HG03354 (cell line): ENCODE measurements at regions not wholly inside any gene's neighbourhood (a gene's known extent, or its start where the extent isn't known, plus 50 kb on each side); places are given as distances from the start of the nearest gene placed in this dataset.

Experiments
- ATAC-seq: cut with Tn5 transposase; IDR thresholded peaks from one replicate; pipeline ENCODE4 v1.9.1; 2021; ENCODE audit warnings: mild to moderate bottlenecking; ENCODE audit not compliant: unreplicated experiment, poor library complexity, severe bottlenecking

DNA sequence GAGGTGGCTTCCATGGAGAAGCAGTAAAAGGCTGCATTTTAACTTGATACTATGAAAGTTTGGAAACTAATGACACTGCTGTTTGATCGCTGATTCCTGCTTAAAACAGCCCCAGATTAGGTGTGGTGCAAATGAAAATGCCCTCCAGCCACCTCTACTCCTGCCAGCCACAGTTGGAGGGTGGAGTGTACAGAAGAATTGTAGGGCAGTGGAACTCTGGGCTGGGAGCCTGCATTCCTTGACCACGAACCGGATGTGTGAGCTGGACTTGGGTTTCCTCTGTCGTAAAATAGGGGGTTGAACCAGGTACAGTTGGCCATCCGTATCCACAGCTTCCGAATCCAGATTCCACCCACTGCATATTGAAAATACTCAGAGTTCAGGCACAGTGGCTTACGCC, 84.6 kb upstream of the RFX8 start:
- ATAC-seq = no peak

DNA sequence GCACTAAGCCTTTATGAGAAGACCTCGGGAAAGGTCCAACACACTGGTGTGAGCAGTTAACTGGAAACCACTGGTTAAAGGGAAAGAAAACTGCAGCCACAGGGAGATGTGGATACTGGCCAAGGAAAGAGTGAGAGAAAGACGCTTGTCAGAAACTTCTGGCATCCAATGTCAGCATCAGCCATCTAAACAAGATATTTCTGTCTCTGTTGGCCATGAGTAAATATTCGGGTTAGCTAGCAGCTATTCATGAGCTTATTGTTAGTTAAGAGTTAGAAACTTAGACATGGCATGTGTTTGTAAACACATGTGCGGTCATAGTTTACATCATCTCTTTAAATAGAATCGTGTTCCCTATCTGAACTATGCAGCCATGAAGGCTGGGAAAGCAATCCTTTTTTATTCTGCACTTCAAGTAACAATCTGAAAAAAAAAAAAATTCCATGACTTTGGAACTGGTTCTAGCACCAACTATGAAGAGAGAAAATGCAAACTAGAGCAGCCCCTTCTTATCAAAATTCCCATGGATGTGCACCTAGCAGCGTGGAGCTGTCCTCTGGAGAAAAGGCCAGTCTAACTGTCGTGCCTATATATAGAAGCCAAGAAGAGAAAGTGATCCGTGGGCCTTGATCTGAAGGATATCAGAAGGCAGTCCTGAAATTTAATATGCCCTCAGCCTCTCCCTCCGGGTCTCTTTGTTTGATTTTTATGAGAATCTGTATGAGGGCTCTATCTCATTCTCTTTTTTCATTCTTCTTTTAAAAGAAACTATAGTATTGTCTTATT, 84.0 kb upstream of the RFX8 start:
- ATAC-seq = no peak

GRCh38 chr2:101556033-101556459, 81.1 kb upstream of the RFX8 start:
- ATAC-seq = no peak

DNA sequence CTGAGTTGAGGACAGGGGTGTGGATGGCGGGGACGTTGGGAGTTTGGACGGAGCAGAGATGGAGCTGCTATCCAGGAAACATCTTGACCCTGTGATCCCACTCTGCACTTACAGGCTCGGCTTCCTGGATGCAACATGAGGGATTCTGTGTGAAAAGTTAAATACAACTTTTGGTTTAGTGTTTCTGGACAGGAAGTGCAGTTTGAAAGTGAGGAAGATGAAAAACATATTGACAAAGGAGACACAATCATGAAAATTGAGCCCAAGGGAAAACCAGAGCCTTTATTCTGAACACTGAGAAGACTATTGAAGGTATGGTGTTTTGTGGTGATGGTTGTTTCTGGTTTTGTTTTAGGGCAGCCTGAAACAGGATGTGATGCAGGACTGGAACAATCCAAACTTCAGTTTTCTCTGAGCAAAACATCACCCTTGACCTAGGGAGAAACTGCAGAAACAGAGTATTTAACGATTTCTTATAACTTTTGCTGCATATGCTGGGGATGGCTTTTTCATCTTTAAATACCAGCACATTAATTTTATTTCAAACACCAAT, 76.5 kb upstream of the RFX8 start:
- ATAC-seq = no peak

DNA sequence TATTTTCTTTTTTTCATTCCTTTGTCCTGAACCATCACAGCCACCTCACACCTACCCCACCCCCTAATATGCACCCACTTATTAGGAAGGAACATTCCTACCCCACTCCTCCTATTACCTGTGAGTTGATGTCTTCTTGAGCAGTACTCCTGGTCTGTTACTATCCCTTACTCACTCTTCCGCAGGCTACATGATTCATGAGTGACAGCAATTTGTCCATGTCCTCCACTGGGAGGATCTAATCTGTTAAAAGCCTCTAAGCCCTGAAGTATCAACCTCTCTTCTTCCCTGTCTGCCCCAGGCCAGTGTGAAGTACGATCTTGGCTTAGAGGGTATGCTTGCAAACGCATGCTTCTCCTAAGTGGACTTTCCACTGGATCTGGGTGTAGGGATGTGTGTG, 75.6 kb upstream of the RFX8 start:
- ATAC-seq = no peak

DNA sequence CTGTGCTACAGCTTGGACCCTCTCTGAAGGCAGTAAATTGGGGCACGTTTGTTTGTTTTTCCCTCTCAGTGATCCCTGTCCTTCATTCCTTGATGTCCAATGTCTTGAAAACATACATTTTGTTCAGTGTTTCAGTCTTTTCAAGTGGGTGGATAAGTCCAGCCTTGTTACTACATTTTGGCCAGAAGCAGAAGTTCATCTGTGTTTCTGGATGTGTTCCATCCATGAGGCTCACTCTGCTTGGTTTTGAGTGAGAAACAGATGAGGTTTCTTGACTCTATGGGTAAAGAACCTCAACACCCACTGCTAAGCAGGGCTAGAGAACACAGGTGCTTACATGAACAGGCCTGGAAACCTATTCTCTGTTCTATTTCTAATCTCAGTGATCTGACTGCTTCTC, 74.5 kb upstream of the RFX8 start:
- no peak for ATAC-seq

DNA sequence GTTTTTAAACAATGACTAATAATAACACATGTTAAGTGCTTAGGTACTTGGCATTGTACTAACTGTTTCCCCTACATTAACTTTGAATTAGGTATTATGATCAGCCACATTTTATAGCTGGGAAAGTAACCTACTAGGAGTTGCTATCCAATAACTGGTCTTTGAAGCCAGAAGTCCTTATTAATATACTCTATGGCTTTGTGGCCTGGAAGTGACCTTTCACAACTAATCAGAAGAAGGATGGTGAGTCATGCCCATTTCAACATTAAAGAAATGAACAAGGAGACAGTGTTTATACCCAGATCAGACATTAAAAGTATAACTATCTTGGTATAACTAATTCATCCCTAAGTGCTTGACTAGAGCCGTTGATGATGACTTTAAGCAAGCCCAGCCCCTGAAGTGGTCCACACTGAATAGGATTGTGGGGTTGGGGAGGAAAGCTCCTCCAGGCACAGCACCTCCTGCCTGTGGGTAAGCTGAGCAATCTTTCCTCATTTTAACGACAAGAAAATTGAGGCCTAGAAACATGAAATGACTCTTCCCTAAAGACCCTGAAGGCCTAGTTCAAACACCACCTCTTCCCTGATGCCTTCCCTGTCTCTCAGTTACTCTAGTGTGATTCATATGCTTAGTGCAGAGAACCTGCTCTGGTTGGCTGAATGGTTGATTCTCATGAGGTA, 71.6 kb upstream of the RFX8 start:
- ATAC-seq = no peak

GRCh38 chr2:101545950-101546349, 71.0 kb upstream of the RFX8 start:
- no peak for ATAC-seq

DNA sequence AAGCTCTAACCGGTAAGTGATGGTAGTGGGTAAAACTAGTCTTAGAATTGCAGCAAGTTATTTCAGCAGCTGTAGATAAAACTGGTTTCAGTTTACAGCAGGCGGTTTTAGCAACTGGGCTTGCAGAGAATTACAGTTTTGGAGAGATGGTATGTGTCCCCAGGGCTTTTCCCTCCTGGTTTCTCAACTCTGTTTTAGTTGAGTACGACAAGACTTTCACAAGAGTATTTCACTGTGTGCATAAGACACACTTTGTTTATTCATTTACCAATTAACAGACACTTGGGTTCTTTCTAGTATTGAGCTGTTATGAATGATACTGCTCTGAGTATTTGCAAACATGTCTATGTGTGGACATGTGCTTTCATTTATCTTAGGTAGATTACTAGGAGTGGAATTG, 65.6 kb upstream of the RFX8 start:
- ATAC-seq = no peak

DNA sequence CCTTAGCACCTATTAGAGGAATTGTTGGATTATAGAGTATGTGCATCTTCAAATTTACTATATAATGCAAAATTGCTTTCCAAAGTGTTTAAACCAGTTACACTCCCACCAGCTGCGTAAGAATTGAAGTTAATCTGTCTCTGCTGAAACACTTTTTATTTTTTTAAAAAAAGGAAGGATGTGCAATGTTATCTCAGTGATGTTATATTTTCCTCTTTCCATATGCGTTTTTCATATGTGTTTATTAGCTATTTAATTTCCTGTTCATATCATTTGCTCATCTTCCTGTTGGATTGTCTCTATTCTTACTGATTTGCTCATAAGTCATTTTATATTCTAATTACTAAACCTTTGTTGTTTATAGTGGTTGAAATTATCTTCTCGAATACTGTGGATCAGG, 63.2 kb upstream of the RFX8 start:
- ATAC-seq = no peak

GRCh38 chr2:101534149-101534611, 59.3 kb upstream of the RFX8 start:
- no peak for ATAC-seq

GRCh38 chr2:101533561-101534148, 58.7 kb upstream of the RFX8 start:
- no peak for ATAC-seq

GRCh38 chr2:101528501-101528900, 53.6 kb upstream of the RFX8 start:
- ATAC-seq = no peak

DNA sequence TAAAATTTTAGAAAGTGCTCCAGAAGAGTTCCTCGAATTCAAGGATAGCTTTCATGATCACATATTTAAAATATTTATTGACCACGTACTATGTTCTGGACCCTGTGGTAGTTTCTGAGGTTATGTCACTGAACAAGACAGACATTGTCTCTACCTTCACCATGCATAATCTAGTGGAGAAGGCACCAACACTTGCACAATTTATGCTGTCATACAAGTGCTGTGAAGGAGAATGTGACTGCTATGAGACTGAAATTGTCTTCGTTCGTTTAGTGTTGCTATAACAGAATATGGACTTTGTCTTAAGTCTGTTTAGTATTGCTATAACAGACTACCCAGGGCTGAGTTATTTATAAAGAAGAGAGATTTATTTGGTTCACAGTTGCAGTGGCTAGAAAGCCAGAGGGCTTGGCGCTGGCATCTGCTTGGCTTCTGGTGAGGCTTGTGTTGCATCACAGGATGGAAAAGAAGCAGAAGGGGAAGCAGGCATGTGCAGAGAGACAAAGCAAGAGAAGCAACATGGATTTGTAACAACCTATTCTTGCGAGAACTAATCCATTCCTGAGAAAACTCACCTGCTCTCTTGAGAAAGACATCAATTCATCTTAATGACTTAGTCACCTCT, 50.0 kb upstream of the RFX8 start:
- no peak for ATAC-seq
